ENCODE measurements at regions not wholly inside any gene's neighbourhood (a gene's known extent, or its start where the extent isn't known, plus 50 kb on each side); places are given as distances from the start of the nearest gene placed in this dataset.

DNA sequence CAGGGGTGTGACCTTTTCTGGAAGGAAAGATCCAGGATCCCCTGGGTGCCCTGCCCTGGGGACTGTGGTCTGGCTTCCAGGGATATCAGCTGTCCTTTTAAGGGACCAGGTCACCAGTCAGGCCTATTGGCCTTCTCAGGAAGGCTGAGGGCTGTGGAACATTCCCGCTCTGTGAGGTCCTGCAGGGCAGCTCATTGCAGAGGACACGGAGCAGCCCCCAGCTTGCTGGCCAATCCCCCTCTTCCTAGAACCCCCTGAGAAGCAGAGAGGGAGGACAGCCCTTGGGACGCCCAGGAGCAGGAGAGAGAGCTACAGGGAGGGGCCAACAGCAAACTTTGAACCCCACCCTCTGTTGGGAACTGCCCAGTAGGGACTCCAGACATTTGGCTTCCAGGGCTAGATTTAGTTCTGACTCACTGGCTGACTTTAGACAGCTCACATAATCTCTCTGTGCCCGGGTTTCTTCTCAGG, 67.9 kb upstream of the COL13A1 start:
- ATAC-seq = no peak
- no peaks in the 10 kb centered on the region for H3K36me3 ChIP-seq (ENCODE audit: control insufficient read depth, insufficient read depth, low read length)
- BruUV-seq (replicated peaks) = no TSS peak
- no peak overlapping the region for H3K27ac ChIP-seq (ENCODE audit: low read length)
- H3K9me3 ChIP-seq (ENCODE audit: control insufficient read depth, insufficient read depth, low read depth, low read length) = no peaks in the 10 kb centered on the region
- DNase-seq (ENCODE audit: low read depth, low spot score) = no peak
- TF ChIP-seq, protein P1, sequence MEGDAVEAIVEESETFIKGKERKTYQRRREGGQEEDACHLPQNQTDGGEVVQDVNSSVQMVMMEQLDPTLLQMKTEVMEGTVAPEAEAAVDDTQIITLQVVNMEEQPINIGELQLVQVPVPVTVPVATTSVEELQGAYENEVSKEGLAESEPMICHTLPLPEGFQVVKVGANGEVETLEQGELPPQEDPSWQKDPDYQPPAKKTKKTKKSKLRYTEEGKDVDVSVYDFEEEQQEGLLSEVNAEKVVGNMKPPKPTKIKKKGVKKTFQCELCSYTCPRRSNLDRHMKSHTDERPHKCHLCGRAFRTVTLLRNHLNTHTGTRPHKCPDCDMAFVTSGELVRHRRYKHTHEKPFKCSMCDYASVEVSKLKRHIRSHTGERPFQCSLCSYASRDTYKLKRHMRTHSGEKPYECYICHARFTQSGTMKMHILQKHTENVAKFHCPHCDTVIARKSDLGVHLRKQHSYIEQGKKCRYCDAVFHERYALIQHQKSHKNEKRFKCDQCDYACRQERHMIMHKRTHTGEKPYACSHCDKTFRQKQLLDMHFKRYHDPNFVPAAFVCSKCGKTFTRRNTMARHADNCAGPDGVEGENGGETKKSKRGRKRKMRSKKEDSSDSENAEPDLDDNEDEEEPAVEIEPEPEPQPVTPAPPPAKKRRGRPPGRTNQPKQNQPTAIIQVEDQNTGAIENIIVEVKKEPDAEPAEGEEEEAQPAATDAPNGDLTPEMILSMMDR (IDR thresholded peaks at IDR 0.05) = no peak
- TF ChIP-seq TCF7L2 (IDR thresholded peaks at IDR 0.05; ENCODE audit: low read depth, low read length) (no peak), POLR2AphosphoS5 (IDR thresholded peaks at IDR 0.05; ENCODE audit: low read depth, low read length) (no peak), SIN3A (IDR thresholded peaks at IDR 0.05; ENCODE audit: borderline replicate concordance, insufficient read depth, low read depth, low read length) (no peak), REST (IDR thresholded peaks at IDR 0.05; ENCODE audit: insufficient read depth in 1 of 2, low read depth in 2 of 2, low read length in 1 of 2) (no peak)
- in situ Hi-C loops (cut with HindIII; ENCODE audit: low pct_unique_long_range_greater_than_20kb, low sequenced_read_pairs) = no loop called here
- no peak overlapping the region for H3K4me3 ChIP-seq (ENCODE audit: low read depth in 2 of 2, low read length in 2 of 2)
- ChIA-PET POLR2A (no interaction called here), CTCF (interaction anchor here (1.1 kb wide), 1 partner anchor 181 kb away, joined by 4 read pairs; no protein-coding TSS in a partner anchor)
- intact Hi-C loops (cut with micrococcal nuclease; ENCODE audit: unreplicated experiment) = no loop called here
- no peaks in the 10 kb centered on the region for H3K4me1 ChIP-seq (ENCODE audit: control insufficient read depth, insufficient read depth, low read length)
- no peaks in the 10 kb centered on the region for H3K27me3 ChIP-seq (ENCODE audit: control insufficient read depth, insufficient read depth, low read length)

- no peaks in the 10 kb centered on the region for H3K36me3 ChIP-seq (ENCODE audit: control insufficient read depth, insufficient read depth, low read length)
- no peaks in the 10 kb centered on the region for H3K27me3 ChIP-seq (ENCODE audit: control insufficient read depth, insufficient read depth, low read length)
- ChIA-PET CTCF (interaction anchor here (1.1 kb wide), 1 partner anchor 181 kb away, joined by 4 read pairs; no protein-coding TSS in a partner anchor), POLR2A (no interaction called here)
- H3K27ac ChIP-seq (ENCODE audit: low read length) = no peak overlapping the region
- H3K4me3 ChIP-seq (ENCODE audit: low read depth in 2 of 2, low read length in 2 of 2) = no peak overlapping the region
- H3K4me1 ChIP-seq (ENCODE audit: control insufficient read depth, insufficient read depth, low read length) = no peaks in the 10 kb centered on the region
- in situ Hi-C loops (cut with HindIII; ENCODE audit: low pct_unique_long_range_greater_than_20kb, low sequenced_read_pairs) (no loop called here), intact Hi-C loops (cut with micrococcal nuclease; ENCODE audit: unreplicated experiment) (no loop called here)
- no TSS peak for BruUV-seq (replicated peaks)
- DNase-seq (ENCODE audit: low read depth, low spot score) (no peak), ATAC-seq (no peak)
- TF ChIP-seq POLR2AphosphoS5 (IDR thresholded peaks at IDR 0.05; ENCODE audit: low read depth, low read length) (no peak), SIN3A (IDR thresholded peaks at IDR 0.05; ENCODE audit: borderline replicate concordance, insufficient read depth, low read depth, low read length) (no peak)
- TF ChIP-seq, protein P1 (IDR thresholded peaks at IDR 0.05) = no peak
- H3K9me3 ChIP-seq (ENCODE audit: control insufficient read depth, insufficient read depth, low read depth, low read length) = no peaks in the 10 kb centered on the region
Observed at GRCh38 chr10:69734416-69734796, 67.3 kb upstream of the COL13A1 start.

Measured in Panc1 (cell line).